ENCODE measurements at regions not wholly inside any gene's neighbourhood (a gene's known extent, or its start where the extent isn't known, plus 50 kb on each side); places are given as distances from the start of the nearest gene placed in this dataset.
A peak's percentile ranks its signal among the peaks of the same experiment; 100 is the strongest.
"Not testable (repeated sequence)": the region's sequence is repeated elsewhere in the genome, so short reads cannot be mapped to it uniquely, and the experiment has no call there.

DNA sequence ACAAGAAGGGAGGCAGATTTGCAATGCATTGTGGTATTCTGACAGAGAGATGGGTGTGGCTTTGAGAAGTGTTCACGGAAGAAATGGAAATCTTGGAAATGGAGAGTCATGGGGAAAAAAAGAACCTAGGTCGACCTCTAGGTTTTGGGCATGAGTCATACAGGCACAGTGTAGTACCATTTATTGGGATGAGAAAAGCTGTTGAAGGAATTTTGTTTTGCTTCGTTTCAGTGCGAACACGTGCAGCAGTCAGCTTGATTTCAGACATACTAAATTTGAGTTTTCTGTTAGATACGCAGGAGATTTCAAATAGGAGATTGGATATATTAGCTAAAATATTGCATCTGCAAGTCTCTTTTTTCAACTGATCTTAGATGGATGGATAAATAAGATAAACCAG, 119.8 kb upstream of the ZNG1F start:
- not testable (repeated sequence) for H3K27ac Mint-ChIP-seq, ATAC-seq, DNase-seq, H3K27me3 Mint-ChIP-seq, H3K4me3 Mint-ChIP-seq, H3K9me3 Mint-ChIP-seq, H3K4me1 Mint-ChIP-seq

DNA sequence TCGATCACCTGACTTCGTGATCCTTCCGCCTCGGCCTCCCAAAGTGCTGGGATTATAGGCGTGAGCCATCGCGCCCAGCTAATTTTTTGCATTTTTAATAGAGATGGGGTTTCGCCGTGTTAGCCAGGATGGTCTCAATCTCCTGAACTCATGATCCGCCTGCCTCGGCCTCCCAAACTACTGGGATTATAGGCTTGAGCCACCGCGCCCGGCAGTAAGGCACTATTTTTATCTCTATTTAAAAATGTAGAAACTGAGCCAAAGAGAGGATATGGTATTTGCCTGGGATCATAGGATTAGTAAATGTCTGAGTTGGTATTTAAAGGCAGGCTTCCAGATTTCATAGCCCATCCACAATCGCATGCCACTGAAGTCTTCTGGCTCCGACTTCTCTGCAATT, 96.6 kb upstream of the ZNG1F start:
- not testable (repeated sequence) for DNase-seq, H3K4me1 Mint-ChIP-seq, H3K27me3 Mint-ChIP-seq, H3K9me3 Mint-ChIP-seq, H3K27ac Mint-ChIP-seq, H3K4me3 Mint-ChIP-seq, ATAC-seq

DNA sequence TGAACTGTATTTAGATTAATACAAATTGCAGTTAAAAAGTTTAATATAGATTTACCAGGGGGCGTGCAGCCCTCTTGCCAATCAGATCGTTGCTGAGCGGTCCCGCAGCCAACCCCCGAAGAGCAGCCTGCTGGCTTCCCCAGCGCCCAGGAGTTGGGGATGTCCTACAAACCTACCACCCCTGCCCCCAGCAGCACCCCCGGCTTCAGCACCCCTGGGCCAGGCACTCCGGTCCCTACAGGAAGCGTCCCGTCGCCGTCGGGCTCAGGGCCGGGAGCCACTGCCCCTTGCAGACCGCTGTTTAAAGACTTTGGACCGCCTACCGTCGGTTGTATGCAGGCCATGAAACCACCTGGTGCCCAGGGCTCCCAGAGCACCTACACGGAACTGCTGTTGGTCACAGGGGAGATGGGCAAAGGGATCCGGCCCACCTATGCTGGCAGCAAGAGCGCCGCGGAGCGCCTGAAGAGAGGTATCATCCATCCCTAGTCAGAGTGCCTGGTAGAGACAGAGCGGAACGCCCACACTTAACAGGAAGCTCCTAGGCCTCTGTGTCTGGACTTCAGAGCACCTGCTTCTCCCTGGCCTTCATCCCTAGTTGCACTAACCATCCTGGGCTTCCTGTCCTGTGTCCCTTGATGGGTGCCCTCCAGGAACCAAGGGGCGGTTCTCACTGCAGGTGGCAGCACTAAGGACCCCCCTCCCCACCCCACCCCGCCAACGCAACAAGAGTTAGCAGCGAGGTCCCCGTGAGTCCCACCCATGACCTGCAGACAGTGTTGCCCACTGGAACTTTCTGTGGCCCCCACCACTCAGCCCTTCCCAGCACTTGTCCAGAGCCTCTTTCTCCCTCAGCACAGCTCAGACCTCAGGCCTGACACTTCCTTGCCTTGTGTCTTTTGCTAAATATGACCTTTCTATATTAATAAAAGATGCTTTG, 91.5 kb upstream of the ZNG1F start:
- H3K4me1 Mint-ChIP-seq, H3K4me3 Mint-ChIP-seq, H3K9me3 Mint-ChIP-seq, H3K27me3 Mint-ChIP-seq, H3K27ac Mint-ChIP-seq, DNase-seq: not testable (repeated sequence)
- peak; percentile 58 for ATAC-seq

DNA sequence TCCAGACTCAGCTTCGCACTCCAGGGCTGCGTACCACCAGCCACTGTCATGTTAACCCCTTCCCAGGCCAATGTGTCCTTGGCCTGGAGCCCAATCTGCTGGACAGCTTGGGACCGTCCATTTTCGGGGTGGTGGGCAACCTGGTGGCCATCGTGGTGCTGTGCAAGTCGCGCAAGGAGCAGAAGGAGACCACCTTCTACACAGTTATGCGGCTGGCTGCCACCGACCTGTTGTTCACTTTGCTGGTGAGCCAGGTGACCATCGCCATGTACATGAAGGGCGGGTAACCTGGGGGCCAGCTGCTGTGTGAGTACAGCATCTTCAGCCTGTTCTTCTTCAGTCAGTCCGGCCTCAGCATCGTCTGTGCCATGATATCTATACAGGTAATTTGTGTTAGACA, 90.3 kb upstream of the ZNG1F start:
- not testable (repeated sequence) for H3K27me3 Mint-ChIP-seq, H3K9me3 Mint-ChIP-seq, H3K4me1 Mint-ChIP-seq, DNase-seq, H3K27ac Mint-ChIP-seq, ATAC-seq, H3K4me3 Mint-ChIP-seq

DNA sequence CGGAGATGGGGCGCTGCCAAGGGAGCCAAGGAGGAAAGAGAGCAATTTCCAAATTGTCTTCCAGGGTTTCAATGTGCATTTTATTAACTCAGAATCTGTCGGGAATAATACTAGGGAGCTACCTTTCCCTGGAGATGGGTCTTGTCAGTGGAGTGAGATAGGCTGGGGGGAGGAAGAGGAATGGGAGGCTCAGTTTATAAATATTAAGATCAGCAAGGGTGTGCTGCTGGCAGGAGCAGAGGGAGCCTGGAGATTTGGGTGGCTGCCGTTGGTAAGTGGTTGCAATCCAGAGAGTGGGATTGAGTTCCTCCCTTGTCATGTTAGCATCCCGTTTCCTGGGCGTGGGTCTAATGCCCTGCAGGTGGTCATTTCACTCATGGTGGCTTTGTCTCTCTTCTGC, 89.9 kb upstream of the ZNG1F start:
- not testable (repeated sequence) for H3K27me3 Mint-ChIP-seq, H3K4me1 Mint-ChIP-seq, H3K9me3 Mint-ChIP-seq, H3K27ac Mint-ChIP-seq, H3K4me3 Mint-ChIP-seq, DNase-seq, ATAC-seq

DNA sequence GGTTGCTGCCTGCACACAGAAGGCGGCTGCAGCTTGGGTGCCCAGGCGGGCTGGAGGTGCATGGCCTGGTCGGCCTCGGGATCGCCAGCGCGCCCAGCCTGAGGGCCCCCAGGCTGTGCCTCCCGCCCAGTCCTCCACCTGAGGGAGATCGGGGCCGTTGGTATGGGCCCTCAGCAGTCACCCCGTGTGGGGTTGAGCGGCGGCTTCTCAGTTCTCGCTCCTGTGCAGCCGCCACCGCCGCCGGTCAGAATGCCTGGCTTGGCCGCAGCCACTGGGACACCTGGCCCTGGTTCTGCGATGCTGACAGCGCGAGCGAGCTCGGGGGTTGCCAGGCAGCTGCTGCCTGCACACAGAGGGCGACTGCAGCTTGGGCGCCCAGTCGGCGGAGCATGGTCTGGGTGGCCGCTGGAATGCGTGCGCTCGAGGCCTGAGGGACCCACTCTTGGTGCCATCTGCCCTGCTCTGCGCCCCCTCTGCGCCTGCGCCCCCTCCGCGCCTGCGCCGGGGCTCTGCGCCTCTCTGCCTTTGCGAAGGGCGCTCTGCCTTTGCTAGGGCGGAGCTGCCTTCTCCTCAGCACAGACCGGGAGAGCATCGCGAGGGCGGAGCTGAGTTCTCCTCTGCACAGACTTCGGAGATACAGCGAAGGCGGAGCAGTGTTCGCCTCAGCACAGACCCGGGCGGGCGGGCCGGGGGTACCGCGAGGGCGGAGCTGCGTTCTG, 84.6 kb upstream of the ZNG1F start:
- peak; percentile 80 to 88 for DNase-seq

DNA sequence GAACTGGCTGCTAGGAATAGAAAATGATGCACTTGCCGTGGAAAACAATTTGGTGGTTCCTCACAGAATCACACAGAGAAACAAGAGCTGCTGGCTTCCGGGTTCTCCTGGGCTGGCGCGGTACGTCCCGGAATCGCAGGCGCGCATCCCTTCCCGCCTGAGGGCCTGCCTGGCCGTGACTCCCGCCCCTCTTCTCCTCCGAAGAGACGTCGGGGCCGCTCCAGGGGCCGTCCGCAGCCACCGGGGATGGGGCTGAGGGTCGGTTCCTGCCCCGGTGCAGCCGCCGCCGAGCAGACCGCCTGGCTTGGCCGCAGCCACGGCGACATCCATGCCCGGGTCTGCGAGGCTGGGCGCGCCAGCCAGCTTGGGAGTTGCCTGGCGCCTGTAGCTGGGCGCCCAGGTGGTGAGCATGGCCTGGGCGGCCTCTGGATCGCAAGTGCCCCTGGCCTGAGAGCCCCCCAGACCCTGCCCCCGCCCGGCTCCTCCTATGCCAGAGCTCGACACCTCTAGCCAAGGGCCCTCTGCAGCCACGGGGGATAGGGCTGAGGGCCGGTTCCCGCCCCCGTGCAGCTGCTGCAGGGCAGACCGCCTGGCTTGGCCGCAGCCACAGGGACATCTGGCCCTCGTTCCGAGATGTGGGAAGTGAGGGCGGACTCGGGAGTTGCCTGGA, 83.9 kb upstream of the ZNG1F start:
- H3K27me3 Mint-ChIP-seq, H3K27ac Mint-ChIP-seq, H3K9me3 Mint-ChIP-seq, H3K4me1 Mint-ChIP-seq: not testable (repeated sequence)
- ATAC-seq (peak; percentile 21), DNase-seq (peak; percentile 55 to 56)
- peak overlapping the region; percentile 9 to 55 for H3K4me3 Mint-ChIP-seq

More for the DNA sequence above, 84.6 kb upstream of the ZNG1F start:
- H3K27ac Mint-ChIP-seq = peak overlapping the region in 1 of 2 donors; percentile 43
- peak overlapping the region; percentile 67 to 68 for H3K4me3 Mint-ChIP-seq
- H3K27me3 Mint-ChIP-seq, H3K9me3 Mint-ChIP-seq, H3K4me1 Mint-ChIP-seq: not testable (repeated sequence)
- ATAC-seq = peak; percentile 100

DNA sequence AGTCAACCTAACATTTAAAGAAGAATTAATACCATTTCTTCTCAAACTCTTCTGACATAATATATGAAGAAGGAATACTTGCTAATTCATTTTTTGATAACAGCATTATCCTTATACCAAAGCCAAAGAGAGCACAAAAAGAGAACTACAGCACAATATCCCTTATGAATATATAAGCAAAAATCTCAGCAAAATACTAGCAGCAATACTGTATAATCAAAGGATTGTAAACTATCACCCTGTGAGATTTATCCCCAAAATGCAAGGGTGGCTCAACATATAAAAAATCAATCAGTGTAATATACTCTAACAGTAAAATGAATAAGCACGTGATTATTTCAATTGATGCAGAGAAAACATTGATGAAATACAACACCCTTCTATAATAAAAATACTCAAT, 81.9 kb upstream of the ZNG1F start:
- not testable (repeated sequence) for H3K4me1 Mint-ChIP-seq, DNase-seq, H3K9me3 Mint-ChIP-seq, ATAC-seq, H3K4me3 Mint-ChIP-seq, H3K27me3 Mint-ChIP-seq, H3K27ac Mint-ChIP-seq

DNA sequence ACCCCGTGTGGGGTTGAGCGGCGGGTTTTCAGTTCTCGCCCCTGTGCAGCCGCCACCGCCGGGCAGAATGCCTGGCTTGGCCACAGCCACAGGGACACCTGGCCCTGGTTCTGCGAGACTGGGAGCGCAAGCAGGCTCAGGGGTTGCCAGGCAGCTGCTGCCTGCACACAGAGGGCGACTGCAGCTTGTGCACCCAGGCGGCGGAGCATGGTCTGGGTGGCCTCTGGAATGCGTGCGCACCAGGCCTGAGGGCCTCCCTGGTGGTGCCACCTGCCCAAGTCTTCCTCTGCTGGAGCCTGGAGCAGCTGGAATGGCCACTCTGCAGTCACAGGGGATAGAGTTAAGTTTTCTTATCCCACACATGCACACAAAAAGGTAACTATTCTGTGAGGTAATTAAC, 80.4 kb upstream of the ZNG1F start:
- H3K27me3 Mint-ChIP-seq, H3K27ac Mint-ChIP-seq, DNase-seq: not testable (repeated sequence)

DNA sequence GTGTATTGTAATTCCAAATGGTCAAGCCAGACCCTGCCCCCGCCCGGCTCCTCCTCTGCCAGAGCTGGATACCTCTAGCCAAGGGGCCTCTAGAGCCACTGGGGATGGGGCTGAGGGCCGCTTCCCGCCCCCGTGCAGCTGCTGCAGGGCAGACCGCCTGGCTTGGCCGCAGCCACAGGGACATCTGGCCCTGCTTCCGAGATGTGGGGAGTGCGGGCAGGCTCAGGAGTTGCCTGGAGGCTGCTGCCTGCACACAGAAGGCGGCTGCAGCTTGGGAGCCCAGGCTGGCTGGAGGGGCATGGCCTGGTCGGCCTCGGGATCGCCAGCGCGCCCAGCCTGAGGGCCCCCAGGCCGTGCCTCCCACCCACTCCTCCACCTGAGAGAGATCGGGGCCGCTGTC, 79.9 kb upstream of the ZNG1F start:
- H3K4me1 Mint-ChIP-seq, ATAC-seq, H3K4me3 Mint-ChIP-seq, DNase-seq, H3K27me3 Mint-ChIP-seq, H3K27ac Mint-ChIP-seq, H3K9me3 Mint-ChIP-seq: not testable (repeated sequence)

More for the DNA sequence above, 80.4 kb upstream of the ZNG1F start:
- not testable (repeated sequence) for H3K4me3 Mint-ChIP-seq, H3K4me1 Mint-ChIP-seq, ATAC-seq, H3K9me3 Mint-ChIP-seq

DNA sequence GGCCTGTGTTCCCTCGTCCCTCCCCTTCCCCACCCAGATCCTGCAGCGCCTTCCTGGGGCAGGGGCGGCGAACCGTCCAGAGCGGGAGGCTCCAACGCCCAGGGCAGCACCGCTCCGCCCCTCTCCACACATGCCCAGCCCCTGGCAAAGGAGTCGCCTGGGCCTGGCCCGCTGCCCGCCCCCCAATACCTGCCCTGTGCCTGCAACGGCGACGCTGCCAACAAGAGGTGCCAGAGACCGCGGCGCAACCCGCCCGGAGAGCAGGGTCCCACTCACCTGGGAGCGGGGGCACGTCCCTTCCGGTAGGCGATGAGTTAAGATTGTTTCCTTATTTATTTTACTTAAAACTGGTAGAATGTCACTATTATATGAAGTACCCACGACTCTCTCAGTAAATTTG, 77.5 kb upstream of the ZNG1F start:
- not testable (repeated sequence) for H3K27ac Mint-ChIP-seq, DNase-seq, H3K27me3 Mint-ChIP-seq, ATAC-seq, H3K4me1 Mint-ChIP-seq, H3K9me3 Mint-ChIP-seq
- H3K4me3 Mint-ChIP-seq = peak overlapping the region in 1 of 2 donors; percentile 50

DNA sequence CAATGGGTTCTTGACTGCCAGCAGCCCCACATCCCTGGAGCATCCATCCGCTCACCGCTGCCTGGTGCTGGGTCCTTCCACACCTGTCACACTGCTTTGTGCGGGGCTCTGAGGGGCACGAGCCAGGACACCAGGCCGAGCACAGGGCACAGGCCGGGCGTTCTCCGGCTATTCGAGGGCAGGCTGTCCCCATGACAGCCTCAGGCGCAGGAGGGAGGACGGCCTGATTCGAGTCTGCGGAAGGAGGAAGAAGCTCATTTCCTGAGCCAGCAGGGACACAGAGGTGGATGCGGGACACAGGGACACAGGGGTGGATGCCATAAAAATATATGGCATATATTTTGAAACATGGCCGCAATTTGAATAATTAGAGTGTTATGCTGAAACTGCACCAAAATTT, 76.9 kb upstream of the ZNG1F start:
- not testable (repeated sequence) for DNase-seq, H3K27me3 Mint-ChIP-seq, ATAC-seq, H3K4me1 Mint-ChIP-seq, H3K4me3 Mint-ChIP-seq, H3K9me3 Mint-ChIP-seq, H3K27ac Mint-ChIP-seq

DNA sequence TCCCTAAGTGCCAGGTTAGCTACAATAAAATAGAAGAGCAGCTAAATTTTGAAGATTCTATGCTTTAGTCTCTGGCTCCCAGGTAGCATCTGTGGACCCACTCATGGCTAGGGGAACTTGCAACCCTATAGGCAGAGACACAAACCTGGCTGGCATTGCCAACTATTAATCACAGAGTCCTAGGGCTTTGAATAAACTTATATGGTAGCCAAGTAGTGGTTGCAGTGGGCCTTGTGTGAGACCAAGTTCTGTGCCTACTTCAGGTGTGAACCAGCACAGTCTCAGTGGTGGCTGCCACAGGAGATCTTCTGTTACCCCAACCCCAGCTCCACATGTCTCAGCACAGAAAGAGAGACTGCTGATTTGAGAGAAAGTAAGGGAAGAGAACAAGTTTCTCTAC, 62.9 kb upstream of the ZNG1F start:
- H3K27me3 Mint-ChIP-seq, H3K27ac Mint-ChIP-seq, H3K4me1 Mint-ChIP-seq, DNase-seq, H3K4me3 Mint-ChIP-seq, ATAC-seq: not testable (repeated sequence)
- H3K9me3 Mint-ChIP-seq = peaks cover 9 to 19% of the 10 kb centered on the region in 2 donors

DNA sequence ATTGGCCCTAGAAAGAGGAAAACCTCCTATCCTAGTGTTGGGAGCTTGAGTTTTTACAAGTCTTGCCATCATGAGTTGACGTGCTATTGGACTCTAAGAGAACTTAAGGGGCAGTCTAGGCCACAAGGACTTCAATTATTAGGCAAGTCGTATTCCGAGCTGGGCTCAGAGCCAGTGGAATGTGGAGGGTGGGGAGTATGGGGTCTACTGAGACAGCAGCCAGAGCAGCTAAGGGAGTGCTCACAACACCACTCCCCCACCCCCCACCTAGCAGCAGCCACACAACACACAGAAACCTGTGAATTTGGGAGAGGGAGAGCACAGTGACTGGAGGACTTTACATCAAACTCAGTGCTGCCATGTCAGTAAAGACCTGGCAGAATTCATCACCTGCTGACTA, 62.0 kb upstream of the ZNG1F start:
- not testable (repeated sequence) for H3K27me3 Mint-ChIP-seq, ATAC-seq, DNase-seq, H3K27ac Mint-ChIP-seq, H3K4me3 Mint-ChIP-seq, H3K4me1 Mint-ChIP-seq
- peaks cover 9 to 24% of the 10 kb centered on the region in 2 donors for H3K9me3 Mint-ChIP-seq

DNA sequence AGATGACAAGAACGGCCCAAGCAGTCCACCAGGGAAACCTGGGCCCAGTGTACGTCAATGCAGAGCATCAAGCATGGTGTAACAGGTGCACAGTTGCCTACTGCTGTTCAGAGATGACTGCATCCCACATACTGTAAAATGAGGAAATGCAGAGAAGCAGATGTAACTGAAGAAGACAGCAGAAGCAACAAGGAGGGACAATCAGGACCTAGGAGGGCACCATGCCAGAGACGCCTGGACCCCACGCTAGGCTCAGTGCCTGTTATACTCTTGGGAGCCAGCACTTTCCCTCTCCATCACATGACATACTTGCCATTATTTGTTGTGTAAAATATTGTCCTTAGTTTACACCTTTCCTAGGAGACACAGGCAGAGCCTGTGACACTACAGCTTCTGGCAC, 57.6 kb upstream of the ZNG1F start:
- not testable (repeated sequence) for H3K4me3 Mint-ChIP-seq, H3K27ac Mint-ChIP-seq, H3K4me1 Mint-ChIP-seq, ATAC-seq, DNase-seq, H3K27me3 Mint-ChIP-seq
- peaks cover 13 to 23% of the 10 kb centered on the region in 2 donors for H3K9me3 Mint-ChIP-seq
